GM19043 (cell line): ENCODE measurements at regions not wholly inside any gene's neighbourhood (a gene's known extent, or its start where the extent isn't known, plus 50 kb on each side); places are given as distances from the start of the nearest gene placed in this dataset.
"Not testable (repeated sequence)": the region's sequence is repeated elsewhere in the genome, so short reads cannot be mapped to it uniquely, and the experiment has no call there.

Experiments used
- ATAC-seq: cut with Tn5 transposase; IDR thresholded peaks from one replicate; pipeline ENCODE4 v1.9.1; 2021; ENCODE audit warnings: low read depth; ENCODE audit not compliant: unreplicated experiment

DNA sequence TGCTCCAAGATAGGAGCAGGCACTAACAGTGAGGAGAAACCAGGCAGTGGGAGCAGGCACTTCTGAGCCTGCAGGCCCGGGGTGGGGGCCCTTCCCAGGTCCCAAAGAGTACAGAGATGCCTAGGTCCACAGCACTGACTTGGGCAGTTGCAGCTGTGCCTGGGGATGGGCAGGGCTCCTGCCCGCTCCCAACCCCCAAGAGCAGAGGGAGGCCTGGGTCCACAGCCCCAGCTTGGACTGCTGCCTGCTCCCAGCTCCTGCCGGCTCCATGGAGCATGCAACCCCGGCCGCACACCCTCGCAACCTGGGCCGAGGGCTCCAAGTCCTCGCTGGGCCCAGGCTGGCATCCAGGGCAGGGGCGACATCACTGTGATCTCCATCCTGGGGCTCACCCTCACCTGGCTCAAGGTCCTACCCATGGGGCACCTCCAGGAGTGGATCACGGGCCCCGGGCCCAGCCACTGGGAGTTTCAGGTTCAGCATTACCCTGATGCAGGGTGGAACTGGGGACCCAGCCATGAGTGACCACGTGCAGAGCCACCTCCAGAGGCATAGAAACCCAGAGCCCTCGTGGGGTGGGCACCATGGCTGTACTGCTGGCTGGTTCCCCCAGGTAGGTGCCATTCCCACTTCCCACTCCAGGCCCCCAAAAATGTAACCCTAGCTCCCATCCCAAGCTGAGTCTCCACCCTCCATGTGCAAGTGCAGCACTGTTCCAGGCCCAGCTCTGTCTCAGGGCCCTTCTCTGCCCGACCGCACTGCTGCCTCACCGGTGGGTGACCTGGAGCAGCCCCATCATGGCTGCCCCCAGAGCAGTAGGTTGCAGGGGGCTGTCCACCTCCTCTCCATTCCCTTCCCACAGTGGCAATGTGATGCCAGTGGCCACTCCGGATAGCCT, 325.6 kb downstream of the NR4A2 start:
- ATAC-seq: no peak

DNA sequence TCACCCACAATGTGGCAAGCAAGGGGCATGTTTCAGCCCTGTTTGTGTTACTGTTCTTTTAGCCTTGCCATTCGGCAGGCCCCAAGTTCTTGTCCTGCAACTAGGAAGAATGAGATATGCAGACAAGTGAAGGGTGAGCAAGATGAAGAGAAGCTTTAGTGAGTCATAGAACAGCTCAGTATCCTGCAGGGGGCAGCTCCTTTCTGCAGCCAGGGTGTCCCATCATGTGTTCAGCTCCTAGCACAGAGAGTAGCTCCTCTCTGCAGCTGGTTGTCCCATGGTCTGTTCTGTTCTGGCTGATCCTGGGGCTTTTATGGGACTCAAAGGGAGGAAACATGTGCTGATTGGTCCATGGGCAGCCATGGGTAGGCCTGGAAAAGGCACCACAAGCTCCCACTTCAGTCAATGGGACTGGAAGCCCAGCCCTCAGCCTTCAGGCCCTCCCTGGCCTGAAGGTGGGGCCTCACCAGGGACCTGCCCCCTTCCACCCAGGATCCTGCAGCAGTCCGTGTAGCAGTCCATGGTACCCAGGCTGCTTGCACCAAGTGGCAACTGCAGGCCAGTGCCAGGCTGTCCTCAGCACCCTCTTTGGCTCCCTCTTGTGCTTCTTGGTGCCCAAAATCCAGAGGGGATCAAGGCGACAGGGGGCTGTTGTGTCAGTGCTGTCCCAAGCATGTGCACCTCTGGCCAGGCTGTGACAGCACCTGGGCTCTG, 326.4 kb downstream of the NR4A2 start:
- ATAC-seq: no peak

DNA sequence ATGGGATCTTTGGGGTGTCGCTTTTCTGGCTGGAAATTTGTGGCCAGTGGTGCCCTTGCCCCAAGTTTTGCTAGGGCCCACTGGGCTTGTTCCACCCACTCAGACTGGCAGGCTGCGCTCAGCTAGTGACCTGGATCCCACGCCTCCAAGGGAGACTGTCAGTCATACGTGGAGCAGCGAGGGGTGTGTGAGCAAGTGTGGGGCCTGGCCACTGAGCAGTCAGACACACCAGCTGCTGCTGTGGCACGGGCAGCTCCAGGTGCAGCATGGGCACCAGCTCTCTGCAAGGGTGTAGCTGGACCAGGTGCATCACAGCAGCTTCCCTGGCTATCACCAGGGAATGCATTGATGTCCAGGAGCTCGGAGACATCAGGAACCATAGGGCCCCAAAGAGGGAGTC, 327.0 kb downstream of the NR4A2 start:
- no peak for ATAC-seq

DNA sequence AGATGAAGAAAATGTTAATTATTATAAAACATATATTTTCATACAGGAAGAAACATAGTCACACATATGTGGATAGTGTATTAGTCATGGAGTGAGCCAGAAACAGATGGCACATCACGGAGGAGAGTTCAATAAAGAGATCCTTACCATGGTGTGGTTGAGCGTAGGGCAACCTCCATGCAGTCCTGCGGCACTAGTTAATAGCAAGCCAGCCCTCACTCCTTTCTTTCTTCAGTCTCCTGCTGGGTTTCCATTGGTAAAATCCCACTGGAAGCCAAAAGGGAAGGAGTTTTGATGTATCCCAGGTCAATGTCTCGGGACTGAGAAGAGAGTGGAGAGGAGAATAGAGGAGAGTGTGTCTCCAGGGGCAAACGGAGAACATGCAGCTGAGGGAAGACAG, 328.1 kb downstream of the NR4A2 start:
- ATAC-seq: no peak

DNA sequence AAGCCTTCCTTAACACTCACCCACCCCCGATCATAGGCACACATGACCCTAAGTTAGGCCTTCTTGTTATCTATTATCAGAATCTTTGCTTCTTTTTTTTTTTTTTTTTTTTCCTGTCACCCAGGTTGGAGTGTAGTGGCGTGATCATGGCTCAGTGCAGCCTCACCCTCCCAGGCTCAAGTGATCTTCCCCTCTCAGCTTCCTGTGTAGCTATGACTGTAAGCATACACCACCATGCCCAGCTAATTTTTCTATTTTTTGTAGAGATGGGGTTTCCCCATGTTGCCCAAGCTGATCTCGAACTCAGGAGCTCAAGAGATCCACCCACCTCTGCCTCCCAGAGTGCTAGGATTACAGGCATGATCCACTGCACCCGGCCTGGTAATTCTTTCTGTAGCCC, 328.7 kb downstream of the NR4A2 start:
- no peak for ATAC-seq

DNA sequence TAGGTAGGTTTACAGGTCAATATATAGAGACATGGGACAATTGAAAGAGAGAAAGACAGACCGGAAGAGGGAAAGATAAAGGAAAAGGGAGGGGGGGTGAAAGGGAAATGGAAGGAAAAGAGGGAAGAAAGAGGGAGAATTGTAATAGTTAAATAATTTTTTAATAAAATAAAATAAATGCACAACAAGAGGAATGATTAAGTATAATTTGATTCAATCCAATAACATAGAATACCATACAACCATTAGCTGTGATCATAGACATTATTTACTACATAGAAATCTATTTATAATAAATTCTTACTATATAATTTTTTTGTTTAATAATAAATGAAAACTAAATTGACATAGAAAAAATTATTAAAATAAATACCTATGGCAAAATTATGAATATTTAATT, 330.7 kb downstream of the NR4A2 start:
- ATAC-seq: no peak

DNA sequence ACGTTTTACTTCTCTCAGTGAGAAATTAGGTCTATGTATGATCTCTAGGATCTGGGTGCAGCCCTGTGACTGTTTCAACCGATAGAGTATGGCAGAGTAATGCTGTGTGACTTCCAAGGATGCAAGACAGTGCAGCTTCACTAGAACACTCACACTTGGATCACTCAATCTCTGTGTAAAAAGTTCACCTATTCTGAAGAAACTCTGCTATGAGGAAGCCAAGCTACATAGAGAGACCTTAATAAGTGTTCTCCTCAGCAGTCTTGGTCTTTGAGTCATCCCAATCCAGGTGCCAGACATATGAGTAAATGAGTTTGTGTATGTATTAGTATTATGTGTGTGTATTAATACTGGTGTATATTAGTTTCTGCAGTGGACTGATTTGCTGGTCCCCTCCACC, 335.0 kb downstream of the NR4A2 start:
- no peak for ATAC-seq

DNA sequence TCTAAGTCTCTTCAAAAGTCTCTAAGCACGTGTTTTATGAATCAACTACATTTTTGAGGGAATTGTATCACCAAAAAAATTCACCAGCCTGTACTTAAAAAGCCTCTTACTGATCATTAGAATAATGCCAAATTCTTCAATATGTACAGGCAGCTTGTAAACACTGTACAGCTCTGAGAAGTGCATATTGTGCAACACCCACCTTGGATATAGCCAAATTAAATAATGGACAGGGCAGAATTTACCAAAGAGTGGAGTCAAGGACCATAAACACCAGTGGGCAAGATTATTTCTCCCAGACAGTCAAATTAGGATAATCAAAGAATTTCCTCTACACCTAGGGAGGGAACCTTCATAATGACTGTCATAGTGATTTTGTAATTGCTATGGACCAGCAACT, 338.2 kb downstream of the NR4A2 start:
- no peak for ATAC-seq

DNA sequence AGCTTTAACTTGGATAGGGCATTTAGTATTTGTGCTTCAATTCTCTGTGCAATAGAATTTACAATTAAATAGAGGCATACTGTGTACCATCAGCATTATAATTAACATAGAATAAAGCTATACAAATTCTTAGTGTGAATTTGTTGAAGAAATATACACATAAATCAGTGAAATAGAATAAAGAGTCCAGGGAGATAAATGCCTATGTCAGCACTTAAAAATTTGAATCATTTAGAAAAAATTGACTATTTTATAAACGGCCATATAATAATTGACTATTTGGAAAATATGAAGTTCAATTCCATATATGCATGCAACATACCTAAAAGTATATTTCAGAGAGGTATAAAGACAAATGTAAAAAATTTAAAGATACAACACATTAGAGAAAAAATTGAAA, 348.7 kb downstream of the NR4A2 start:
- no peak for ATAC-seq

DNA sequence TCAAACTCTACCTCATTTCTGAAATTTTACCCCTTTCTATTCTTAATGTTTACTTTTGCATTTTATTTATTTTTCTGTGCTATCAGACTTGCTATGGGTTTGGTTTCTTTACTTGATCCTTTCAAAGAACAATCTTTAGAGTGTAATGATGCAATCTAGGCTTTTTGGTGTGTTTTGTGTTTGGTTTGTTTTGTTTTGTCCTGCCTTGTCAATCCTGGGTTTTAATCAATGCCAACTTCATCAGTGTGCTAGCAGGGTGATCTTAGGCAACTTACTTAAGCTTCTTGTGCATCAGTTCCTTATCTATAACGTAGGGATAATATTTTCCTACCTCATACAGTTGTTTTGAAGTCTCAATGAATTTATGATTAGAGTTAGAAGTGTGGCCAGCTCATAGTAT, 350.4 kb downstream of the NR4A2 start:
- no peak for ATAC-seq

DNA sequence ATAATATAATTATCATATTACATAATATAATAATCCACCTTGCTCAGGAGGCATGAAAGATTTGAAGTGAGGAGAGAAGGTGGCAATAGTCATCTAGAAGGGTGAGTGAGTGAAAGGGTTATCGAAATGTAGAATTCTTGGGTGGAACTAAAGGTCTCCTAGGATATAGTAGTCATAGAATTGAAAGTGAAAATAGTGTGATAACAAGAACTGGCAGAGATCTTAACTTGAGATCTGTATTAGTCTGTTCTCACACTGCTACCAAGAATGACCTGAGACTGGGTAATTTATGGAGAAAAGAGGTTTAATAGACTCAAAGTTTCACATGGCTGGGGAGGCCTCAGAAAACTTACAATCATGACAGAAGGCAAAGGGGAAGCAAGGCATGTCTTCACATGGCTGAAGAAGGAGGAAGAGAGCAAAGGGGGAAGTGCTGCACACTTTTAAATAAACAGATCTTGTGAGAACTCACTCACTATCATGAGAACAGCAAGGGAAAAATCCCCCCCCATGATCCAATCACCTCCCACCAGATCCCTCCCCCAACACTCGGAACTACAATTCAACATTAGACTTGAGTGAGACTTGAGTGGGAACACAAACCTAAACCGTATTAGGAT, 351.5 kb downstream of the NR4A2 start:
- ATAC-seq: peak; percentile 49

DNA sequence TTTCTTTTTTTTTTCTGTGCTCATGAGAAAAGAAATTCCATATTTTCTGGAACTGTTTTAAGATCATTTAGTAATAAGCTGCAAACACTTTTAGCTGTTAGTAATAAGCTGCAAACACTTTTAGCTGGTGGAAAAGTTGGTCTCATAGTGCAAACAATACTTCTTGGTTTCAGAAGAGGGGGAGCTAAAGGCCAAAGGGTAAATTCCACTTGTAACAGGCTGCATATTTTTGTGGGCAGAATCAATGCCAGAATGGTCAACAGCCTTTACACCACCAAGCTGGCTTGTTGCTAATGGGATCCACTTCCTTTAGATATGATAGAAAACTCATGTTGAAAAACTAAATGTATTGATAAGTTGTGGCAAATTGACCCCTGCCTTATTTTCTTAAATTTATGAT, 356.8 kb downstream of the NR4A2 start:
- ATAC-seq: no peak

DNA sequence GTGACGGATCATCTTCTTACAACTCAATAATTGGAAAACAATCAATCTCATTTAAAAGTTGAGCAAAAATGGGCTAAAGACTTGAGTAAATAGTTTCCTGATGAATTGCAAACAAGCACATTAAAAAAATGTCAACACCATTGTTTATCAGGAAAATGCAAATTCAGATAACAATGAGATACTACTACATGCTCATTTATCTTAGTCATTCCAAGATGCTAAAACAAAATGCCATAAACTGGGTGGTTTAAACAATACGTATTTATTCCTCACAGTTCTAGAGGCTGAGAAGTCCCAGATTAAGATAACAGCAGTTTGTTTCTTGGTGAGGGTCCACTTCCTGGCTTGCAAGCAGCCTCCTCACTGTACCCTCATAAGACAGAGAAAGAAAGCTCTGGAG, 359.6 kb downstream of the NR4A2 start:
- no peak for ATAC-seq

DNA sequence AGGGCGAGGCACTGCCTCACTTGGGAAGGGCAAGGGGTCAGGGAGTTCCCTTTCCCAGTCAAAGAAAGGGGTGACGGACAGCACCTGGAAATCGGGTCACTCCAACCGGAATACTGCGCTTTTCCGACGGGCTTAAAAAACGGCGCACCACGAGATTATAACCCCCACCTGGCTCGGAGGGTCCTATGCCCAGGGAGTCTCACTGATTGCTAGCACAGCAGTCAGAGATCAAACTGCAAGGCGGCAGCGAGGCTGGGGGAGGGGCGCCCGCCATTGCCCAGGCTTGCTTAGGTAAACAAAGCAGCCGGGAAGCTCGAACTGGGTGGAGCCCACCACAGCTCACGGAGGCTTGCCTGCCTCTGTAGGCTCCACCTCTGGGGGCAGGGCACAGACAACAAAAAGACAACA, 366.5 kb downstream of the NR4A2 start:
- not testable (repeated sequence) for ATAC-seq

DNA sequence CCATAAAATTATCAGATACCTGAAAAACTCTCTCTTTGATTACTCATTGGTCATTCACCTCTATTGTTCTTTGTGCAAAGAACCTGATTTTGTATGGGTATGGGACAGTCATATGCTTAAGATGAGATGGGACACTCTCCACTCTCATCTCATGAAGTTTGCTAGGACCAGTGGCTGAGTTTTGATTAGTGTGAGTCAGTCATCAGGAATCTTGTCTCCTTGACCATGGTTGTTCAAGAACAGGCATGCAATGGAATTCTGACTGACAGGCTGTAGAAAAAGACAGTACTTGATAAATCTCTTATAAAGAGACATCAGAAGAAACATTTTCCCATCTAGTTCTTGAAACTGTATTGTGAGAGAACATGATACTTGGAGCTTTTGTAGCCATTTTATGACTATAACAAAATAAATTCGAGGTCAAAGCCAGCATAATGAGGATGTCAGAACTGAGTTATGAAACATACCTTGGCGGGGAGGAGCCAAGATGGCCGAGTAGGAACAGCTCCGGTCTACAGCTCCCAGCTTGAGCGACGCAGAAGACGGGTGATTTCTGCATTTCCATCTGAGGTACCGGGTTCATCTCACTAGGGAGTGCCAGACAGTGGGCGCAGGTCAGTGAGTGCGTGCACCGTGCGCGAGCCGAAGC, 367.0 kb downstream of the NR4A2 start:
- ATAC-seq: no peak

DNA sequence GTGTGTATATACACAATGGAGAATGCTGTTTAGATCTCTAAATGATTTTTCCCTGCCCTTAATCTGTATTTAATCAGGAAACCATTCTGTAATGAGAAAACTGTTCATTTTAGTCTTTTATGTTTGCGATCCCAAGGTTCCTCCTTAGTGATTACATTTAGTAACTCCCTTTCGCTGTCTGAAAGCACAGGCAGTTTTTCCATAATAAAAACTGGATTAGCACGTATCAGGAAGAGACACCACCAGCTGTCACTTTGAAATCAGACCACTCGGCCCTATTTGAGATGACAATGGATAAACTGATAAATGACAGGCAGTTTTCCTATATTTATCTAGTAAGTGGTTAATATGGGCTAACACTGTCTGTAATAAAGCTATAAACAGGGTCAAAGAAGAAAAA, 370.9 kb downstream of the NR4A2 start:
- no peak for ATAC-seq

DNA sequence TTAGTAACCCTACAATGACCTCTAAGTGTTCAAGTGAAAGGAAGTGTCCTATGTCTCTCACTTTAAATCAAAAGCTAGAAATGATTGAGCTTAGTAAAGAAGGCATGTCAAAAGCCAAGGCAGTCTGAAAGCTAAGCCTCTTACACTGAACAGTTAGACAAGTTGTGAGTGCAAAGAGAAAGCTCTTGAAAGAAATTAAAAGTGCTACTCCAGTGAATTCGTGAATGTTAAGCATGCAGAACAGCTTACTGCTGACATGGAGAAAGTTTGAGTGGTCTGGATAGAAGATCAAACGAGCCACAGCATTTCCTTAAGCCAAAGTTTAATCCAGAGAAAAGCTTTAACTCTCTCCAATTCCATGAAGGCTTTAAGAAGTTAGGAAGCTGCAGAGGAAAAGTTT, 373.7 kb downstream of the NR4A2 start:
- ATAC-seq: no peak

DNA sequence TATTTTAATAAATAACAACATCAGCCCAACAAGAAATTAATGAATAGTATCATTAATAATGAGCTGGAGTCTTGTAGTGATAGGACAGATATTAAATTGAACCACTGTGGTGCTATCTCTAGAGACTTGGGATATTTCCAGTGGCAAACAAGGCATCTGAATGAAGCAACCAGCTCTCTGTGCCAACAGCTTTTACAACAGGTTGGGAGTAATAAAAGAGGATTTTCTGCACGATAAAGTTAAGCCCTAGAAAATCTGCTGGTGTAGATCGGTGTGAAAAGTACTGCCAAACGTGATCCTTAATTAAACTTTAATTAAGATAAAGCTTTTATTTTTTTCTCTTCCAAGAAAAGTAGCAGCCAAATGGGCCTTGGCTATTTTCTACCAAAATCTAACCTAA, 385.5 kb downstream of the NR4A2 start:
- no peak for ATAC-seq

DNA sequence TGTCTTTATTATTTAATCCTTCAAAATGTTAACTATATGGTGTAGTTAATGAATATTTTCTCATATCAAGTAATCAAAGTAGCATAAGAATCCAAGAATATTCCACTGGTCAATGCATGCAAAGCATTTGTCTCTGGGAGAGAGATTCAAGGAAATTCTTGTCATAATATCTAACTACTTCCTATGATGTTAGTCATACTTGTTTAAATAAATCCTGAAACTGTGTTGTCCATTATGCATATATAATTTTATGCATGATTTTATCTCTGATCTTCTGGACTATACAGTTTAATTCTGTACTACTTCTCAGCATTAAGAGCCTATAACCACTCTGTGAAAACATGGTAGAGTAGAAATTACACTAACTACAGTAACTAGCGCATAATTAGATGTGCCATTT, 388.3 kb downstream of the NR4A2 start:
- no peak for ATAC-seq

DNA sequence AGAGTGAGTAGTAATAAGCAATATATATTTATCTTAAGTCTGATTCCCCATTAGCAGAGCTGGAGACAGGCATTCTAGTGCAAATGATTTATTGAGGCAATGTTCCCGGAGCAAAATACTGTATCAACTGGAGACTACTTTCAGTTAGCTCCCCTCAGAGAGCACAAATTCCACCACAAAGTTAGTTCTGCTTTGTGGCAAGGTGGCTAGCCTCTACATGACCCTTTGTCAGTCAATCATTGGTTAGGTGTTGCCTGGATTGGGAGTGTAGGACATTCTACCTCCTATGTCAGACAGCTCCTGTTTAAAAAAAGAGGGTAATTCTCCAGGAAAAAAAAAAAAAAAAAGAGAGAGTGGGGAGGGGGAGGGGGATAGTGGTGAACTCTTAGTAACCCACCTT, 402.2 kb downstream of the NR4A2 start:
- no peak for ATAC-seq

DNA sequence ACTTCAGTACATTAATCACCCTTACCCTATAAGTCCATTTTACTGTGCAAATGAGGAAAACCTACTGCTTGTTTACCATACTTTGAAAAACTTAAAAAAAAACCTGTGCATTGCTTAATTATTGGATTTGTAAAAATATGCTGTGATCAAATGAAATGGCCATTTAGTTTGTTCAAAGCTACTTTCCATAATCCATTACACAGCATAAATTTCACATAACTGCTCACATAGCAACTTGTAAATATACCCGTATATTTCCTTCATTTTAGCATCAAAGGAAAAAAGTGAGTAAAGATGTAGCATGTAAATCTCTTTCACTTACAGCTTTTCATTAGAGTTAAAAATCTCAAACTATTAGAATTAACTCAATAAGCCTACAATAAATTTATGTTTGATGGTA, 415.1 kb downstream of the NR4A2 start:
- no peak for ATAC-seq
